HepG2 (cell line): ENCODE measurements at regions not wholly inside any gene's neighbourhood (a gene's known extent, or its start where the extent isn't known, plus 50 kb on each side); places are given as distances from the start of the nearest gene placed in this dataset.

Experiments
- ATF1 ChIP-seq: IDR thresholded peaks from 2 replicates; pipeline ENCODE4 v1.6.1; 2016; ENCODE audit warnings: mild to moderate bottlenecking, control low read depth
- ELF1 ChIP-seq: sonication (generic); formaldehyde crosslinking; IDR thresholded peaks from 2 replicates; pipeline ENCODE4 v1.4.0; 2020; ENCODE audit warnings: missing genetic modification reagents
- GATAD2A ChIP-seq: IDR thresholded peaks from 2 replicates; pipeline ENCODE4 v1.6.1; 2016
- ISX ChIP-seq: sonication (generic); formaldehyde crosslinking; conservative IDR thresholded peaks from 2 replicates; pipeline ENCODE4 v1.5.0; 2020; ENCODE audit warnings: missing genetic modification reagents
- KDM4B ChIP-seq: sonication (generic); formaldehyde crosslinking; IDR thresholded peaks from 2 replicates; pipeline ENCODE4 v1.4.0; 2020; ENCODE audit warnings: missing genetic modification reagents
- KLF11 ChIP-seq: IDR thresholded peaks from 2 replicates; pipeline ENCODE4 v1.6.1; 2016; ENCODE audit warnings: missing compliant biosample characterization
- LCORL ChIP-seq, 2 experiments: fragments of 450-650 bp in 1 of 2; sonication (generic) in 1 of 2; formaldehyde crosslinking in 1 of 2; IDR thresholded peaks; 2 replicates each; pipeline versions ENCODE4 v1.5.0 to v1.6.1; 2017 to 2020; ENCODE audit warnings: antibody characterized with exemption in 1 of 2, missing genetic modification reagents in 1 of 2
- NCOR1 ChIP-seq: fragments of 200-600 bp; sonication (generic); IDR thresholded peaks from 2 replicates; pipeline ENCODE4 v1.7.0; 2017; ENCODE audit warnings: antibody characterized with exemption, low read length, borderline replicate concordance
- NR2C2 ChIP-seq: sonication (generic); formaldehyde crosslinking; IDR thresholded peaks from 2 replicates; pipeline ENCODE4 v1.4.0; 2020; ENCODE audit warnings: missing genetic modification reagents, mild to moderate bottlenecking, moderate library complexity, borderline replicate concordance
- TEAD3 ChIP-seq: optimal IDR thresholded peaks from 2 replicates; pipeline ENCODE3; 2016; ENCODE audit warnings: borderline replicate concordance
- ZNF230 ChIP-seq: sonication (generic); formaldehyde crosslinking; IDR thresholded peaks from 2 replicates; pipeline ENCODE4 v1.4.0; 2020; ENCODE audit warnings: mild to moderate bottlenecking, missing genetic modification reagents
- ZNF292 ChIP-seq: sonication (generic); formaldehyde crosslinking; IDR thresholded peaks from 2 replicates; pipeline ENCODE4 v1.8.1; 2022; ENCODE audit warnings: mild to moderate bottlenecking, low read depth, missing genetic modification reagents, borderline replicate concordance
- ZNF407 ChIP-seq: sonication (generic); formaldehyde crosslinking; IDR thresholded peaks from one replicate; pipeline ENCODE4 v1.5.1; 2020; ENCODE audit warnings: mild to moderate bottlenecking, missing genetic modification reagents; ENCODE audit errors: not compliant biosample characterization
- ZNF703 ChIP-seq: sonication (generic); formaldehyde crosslinking; IDR thresholded peaks from 2 replicates; pipeline ENCODE4 v1.5.1; 2020; ENCODE audit warnings: missing genetic modification reagents, mild to moderate bottlenecking, moderate library complexity, borderline replicate concordance
- ZNF710 ChIP-seq: sonication (generic); formaldehyde crosslinking; IDR thresholded peaks from 2 replicates; pipeline ENCODE4 v1.5.0; 2020; ENCODE audit warnings: mild to moderate bottlenecking, missing genetic modification reagents, borderline replicate concordance
- ZNF879 ChIP-seq: sonication (generic); formaldehyde crosslinking; IDR thresholded peaks from 2 replicates; pipeline ENCODE4 v1.8.1; 2023; ENCODE audit warnings: missing genetic modification reagents
- TF ChIP-seq, protein P1 (sequence below): sonication (generic); formaldehyde crosslinking; IDR thresholded peaks from 2 replicates; pipeline ENCODE4 v1.4.0; 2020; ENCODE audit warnings: missing genetic modification reagents
- TF ChIP-seq, protein P2 (sequence below): sonication (generic); formaldehyde crosslinking; IDR thresholded peaks from 2 replicates; pipeline ENCODE4 v1.8.0; 2022; ENCODE audit warnings: mild to moderate bottlenecking, missing genetic modification reagents

DNA sequence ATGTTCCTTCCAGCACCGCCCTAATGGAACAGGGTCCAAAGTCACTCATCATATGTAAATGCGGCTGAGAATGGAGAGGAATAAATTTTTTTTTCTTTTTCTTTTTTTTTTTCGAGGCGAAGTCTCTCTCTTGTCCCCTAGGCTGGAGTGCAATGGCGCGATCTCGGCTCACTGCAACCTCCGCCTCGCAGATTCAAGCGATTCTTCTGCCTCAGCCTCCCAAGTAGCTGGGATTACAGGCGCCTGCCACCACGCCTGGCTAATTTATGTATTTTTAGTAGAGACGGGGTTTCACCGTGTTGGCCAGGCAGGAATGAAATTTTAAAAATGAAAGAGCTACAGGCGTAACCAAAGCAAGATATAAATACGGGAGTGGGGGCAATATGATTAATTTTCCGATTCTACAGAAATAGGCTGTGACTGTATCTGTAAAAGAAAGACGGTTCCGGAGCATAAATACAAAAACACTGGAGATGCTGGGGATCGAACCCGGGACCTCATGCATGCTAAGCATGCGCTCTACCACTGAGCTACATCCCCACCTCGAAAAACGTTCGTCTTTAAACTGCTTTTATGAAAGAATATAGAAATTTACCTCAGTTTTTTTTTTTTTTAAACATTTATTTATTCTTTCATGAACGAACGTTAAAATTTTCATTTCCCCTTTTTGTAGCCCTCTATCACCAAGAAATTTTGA lies 132.2 kb downstream of the GPX5 start (continued):
- TF ChIP-seq ZNF407 (CRISPR knock-in tag) (no peak), NR2C2 (CRISPR knock-in tag) (no peak), ISX (CRISPR knock-in tag) (no peak), ATF1 (0 out of 2 replicates have a peak, but pooled peaks have one; percentile 11), ZNF230 (CRISPR knock-in tag) (no peak), KLF11 (CRISPR knock-in tag) (0 out of 2 replicates have a peak, but pooled peaks have one; percentile 52), TEAD3 (peak; percentile 45), ELF1 (CRISPR knock-in tag) (no peak; the same call in 1 of the 2 replicates), ZNF703 (CRISPR knock-in tag) (no peak), NCOR1 (peak; percentile 73; the same call in 1 of the 2 replicates), ZNF710 (no peak), ZNF292 (no peak), LCORL (IDR thresholded peaks at IDR 0.05) (no peak), LCORL (CRISPR knock-in tag; IDR thresholded peaks at IDR 0.05) (no peak), GATAD2A (CRISPR knock-in tag) (peak; percentile 37; the same call in 1 of the 2 replicates), KDM4B (CRISPR knock-in tag) (peak; percentile 60; the same call in 1 of the 2 replicates), ZNF879 (CRISPR knock-in tag) (no peak)
- TF ChIP-seq, protein P1, sequence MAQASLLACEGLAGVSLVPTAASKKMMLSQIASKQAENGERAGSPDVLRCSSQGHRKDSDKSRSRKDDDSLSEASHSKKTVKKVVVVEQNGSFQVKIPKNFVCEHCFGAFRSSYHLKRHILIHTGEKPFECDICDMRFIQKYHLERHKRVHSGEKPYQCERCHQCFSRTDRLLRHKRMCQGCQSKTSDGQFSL (CRISPR knock-in tag): no peak
- TF ChIP-seq, protein P2, sequence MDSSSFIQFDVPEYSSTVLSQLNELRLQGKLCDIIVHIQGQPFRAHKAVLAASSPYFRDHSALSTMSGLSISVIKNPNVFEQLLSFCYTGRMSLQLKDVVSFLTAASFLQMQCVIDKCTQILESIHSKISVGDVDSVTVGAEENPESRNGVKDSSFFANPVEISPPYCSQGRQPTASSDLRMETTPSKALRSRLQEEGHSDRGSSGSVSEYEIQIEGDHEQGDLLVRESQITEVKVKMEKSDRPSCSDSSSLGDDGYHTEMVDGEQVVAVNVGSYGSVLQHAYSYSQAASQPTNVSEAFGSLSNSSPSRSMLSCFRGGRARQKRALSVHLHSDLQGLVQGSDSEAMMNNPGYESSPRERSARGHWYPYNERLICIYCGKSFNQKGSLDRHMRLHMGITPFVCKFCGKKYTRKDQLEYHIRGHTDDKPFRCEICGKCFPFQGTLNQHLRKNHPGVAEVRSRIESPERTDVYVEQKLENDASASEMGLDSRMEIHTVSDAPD (CRISPR knock-in tag): no peak
